Kidney (tissue), 13 donors: ENCODE measurements at regions not wholly inside any gene's neighbourhood (a gene's known extent, or its start where the extent isn't known, plus 50 kb on each side); places are given as distances from the start of the nearest gene placed in this dataset.
A peak's percentile ranks its signal among the peaks of the same experiment; 100 is the strongest.

Experiments used
- DNase-seq, 5 donors: peaks; one replicate each; pipeline ENCODE4 v3.0.0-alpha.2; 2013 to 2020
- FAIRE-seq: peaks from 2 replicates; lab custom pipeline; 2012; peaks lifted over from hg19 to GRCh38; lab: Jason Lieb, UNC
- H3K27ac ChIP-seq, 2 donors: one replicate each; pipeline ENCODE4 v1.7.0; 2013; ENCODE audit warnings: low read depth in 2 of 2, low read length in 2 of 2, inconsistent platforms in 1 of 2
- H3K27me3 ChIP-seq: one replicate; pipeline ENCODE4 v1.7.1; 2013; ENCODE audit warnings: low read length, inconsistent platforms; ENCODE audit not compliant: control insufficient read depth, insufficient read depth
- H3K36me3 ChIP-seq, 3 donors: one replicate each; pipeline versions ENCODE4 v1.7.0 to v1.7.1; 2013; ENCODE audit warnings: low read length in 3 of 3, control low read depth in 1 of 3, inconsistent platforms in 1 of 3; ENCODE audit not compliant: insufficient read depth in 3 of 3, control insufficient read depth in 2 of 3
- H3K4me1 ChIP-seq, 3 donors: one replicate each; pipeline versions ENCODE4 v1.7.0 to v1.7.1; 2013; ENCODE audit warnings: low read length in 3 of 3, inconsistent platforms in 1 of 3, low read depth in 1 of 3; ENCODE audit not compliant: control insufficient read depth in 2 of 3, insufficient read depth in 2 of 3
- H3K4me3 ChIP-seq, 3 donors: one replicate each; pipeline versions ENCODE4 v1.7.0 to v1.8.1; 2013; ENCODE audit warnings: low read length in 3 of 3, control low read depth in 1 of 3, inconsistent platforms in 1 of 3
- H3K9ac ChIP-seq, 3 donors: one replicate each; pipeline versions ENCODE4 v1.7.0 to v1.7.1; 2013; ENCODE audit warnings: low read length in 3 of 3, control low read depth in 1 of 3, inconsistent platforms in 1 of 3
- H3K9me3 ChIP-seq, 3 donors: one replicate each; pipeline versions ENCODE4 v1.7.0 to v1.7.1; 2013; ENCODE audit warnings: low read length in 3 of 3, control low read depth in 1 of 3, inconsistent platforms in 1 of 3; ENCODE audit not compliant: control insufficient read depth in 2 of 3, insufficient read depth in 1 of 3
- CTCF ChIP-seq: IDR thresholded peaks from 3 replicates; pipeline ENCODE4 v1.5.1; 2012; ENCODE audit warnings: mild to moderate bottlenecking, moderate library complexity, borderline replicate concordance; ENCODE audit not compliant: insufficient read depth; ENCODE audit errors: extremely low read depth
- intact Hi-C: fragments of 100-400 bp; cut with DNase I; formaldehyde crosslinking; loops from one replicate; pipeline ENCODE4 v1.11.1; 2022
- donor health status: control.
- donor health status: control.
- donor health status: control.
- donor health status: control.
- donor health status: control.
- donor health status: DM: yes; HTN: yes; CAD: no.
- donor health status: Normal renal cell carcinoma (clear cell type).

GRCh38 chr12:63037746-63038712 lies 103.1 kb upstream of the PPM1H start:
- Histone ChIP-seq H3K4me3 (no peak overlapping the region), H3K9ac (no peak overlapping the region), H3K36me3 (no peaks in the 10 kb centered on the region), H3K27ac (no peak overlapping the region), H3K9me3 (no peaks in the 10 kb centered on the region), H3K27me3 (no peaks in the 10 kb centered on the region), H3K4me1 (no peaks in the 10 kb centered on the region)
- intact Hi-C loops, result no loop called here
- DNase-seq, result peak in 1 of 5 donors; percentile 58
- no peak for FAIRE-seq
- TF ChIP-seq CTCF, result no peak

- Histone ChIP-seq H3K36me3 (no peaks in the 10 kb centered on the region), H3K27me3 (no peaks in the 10 kb centered on the region), H3K4me1 (no peaks in the 10 kb centered on the region), H3K27ac (no peak overlapping the region), H3K9ac (no peak overlapping the region), H3K4me3 (no peak overlapping the region), H3K9me3 (no peaks in the 10 kb centered on the region)
- no peak for FAIRE-seq
- intact Hi-C loops, result no loop called here
- no peak for DNase-seq
- no peak for TF ChIP-seq CTCF
Observed at GRCh38 chr12:63036974-63037335, 102.0 kb upstream of the PPM1H start.

- Histone ChIP-seq H3K4me1 (no peaks in the 10 kb centered on the region), H3K9ac (no peak overlapping the region), H3K4me3 (no peak overlapping the region), H3K36me3 (no peaks in the 10 kb centered on the region), H3K9me3 (no peaks in the 10 kb centered on the region), H3K27ac (no peak overlapping the region), H3K27me3 (no peaks in the 10 kb centered on the region)
- intact Hi-C loops, result no loop called here
- TF ChIP-seq CTCF, result no peak
- no peak for DNase-seq
- no peak for FAIRE-seq
Observed at GRCh38 chr12:63036216-63036973, 101.4 kb upstream of the PPM1H start.
